H9 (cell line): ENCODE measurements at regions not wholly inside any gene's neighbourhood (a gene's known extent, or its start where the extent isn't known, plus 50 kb on each side); places are given as distances from the start of the nearest gene placed in this dataset.

Source experiments
- DNase-seq: peaks from one replicate; pipeline ENCODE4 v3.0.0-alpha.2; 2017
- H2AFZ ChIP-seq: one replicate; pipeline ENCODE4 v1.6.1; 2013; ENCODE audit warnings: mild to moderate bottlenecking, low read length, control low read depth, moderate library complexity
- H2AK5ac ChIP-seq: 2 replicates; pipeline ENCODE4 v1.6.1; 2013; ENCODE audit warnings: low read length, control low read depth, mixed read lengths; ENCODE audit not compliant: insufficient read length
- H2BK120ac ChIP-seq: one replicate; pipeline ENCODE4 v1.6.1; 2013; ENCODE audit warnings: low read depth, mild to moderate bottlenecking, low read length, control low read depth, inconsistent platforms; ENCODE audit not compliant: poor library complexity, severe bottlenecking
- H2BK12ac ChIP-seq: 2 replicates; pipeline ENCODE4 v1.6.1; 2013; ENCODE audit warnings: low read length, control low read depth, mixed read lengths, low read depth; ENCODE audit not compliant: insufficient read length
- H2BK15ac ChIP-seq: 2 replicates; pipeline ENCODE4 v1.6.1; 2013; ENCODE audit warnings: low read depth, low read length, control low read depth
- H2BK20ac ChIP-seq: one replicate; pipeline ENCODE4 v1.6.1; 2013; ENCODE audit warnings: low read depth, mild to moderate bottlenecking, low read length, control low read depth, inconsistent platforms; ENCODE audit not compliant: poor library complexity, severe bottlenecking
- H2BK5ac ChIP-seq: 2 replicates; pipeline ENCODE4 v1.6.1; 2013; ENCODE audit warnings: low read length, control low read depth, mixed read lengths; ENCODE audit not compliant: insufficient read length
- H3K14ac ChIP-seq: 2 replicates; pipeline ENCODE4 v1.6.1; 2013; ENCODE audit warnings: low read length, control low read depth; ENCODE audit not compliant: insufficient read depth
- H3K18ac ChIP-seq: 2 replicates; pipeline ENCODE4 v1.6.1; 2013; ENCODE audit warnings: low read depth, mild to moderate bottlenecking, mixed read lengths, low read length, control low read depth; ENCODE audit not compliant: insufficient read length
- H3K23ac ChIP-seq: 2 replicates; pipeline ENCODE4 v1.6.1; 2013; ENCODE audit warnings: low read length, control low read depth, mixed read lengths, low read depth; ENCODE audit not compliant: insufficient read length
- H3K23me2 ChIP-seq: 2 replicates; pipeline ENCODE4 v1.6.1; 2013; ENCODE audit warnings: low read depth, mild to moderate bottlenecking, mixed read lengths, low read length, control low read depth; ENCODE audit not compliant: insufficient read length, poor library complexity, severe bottlenecking
- H3K27ac ChIP-seq: 2 replicates; pipeline ENCODE4 v1.5.1; 2013; ENCODE audit warnings: low read length, control low read depth, mixed read lengths, low read depth; ENCODE audit not compliant: insufficient read length
- H3K27me3 ChIP-seq: 2 replicates; pipeline ENCODE4 v1.6.1; 2013; ENCODE audit warnings: low read length, control low read depth, inconsistent platforms; ENCODE audit not compliant: insufficient read depth
- H3K4ac ChIP-seq: 2 replicates; pipeline ENCODE4 v1.6.1; 2013; ENCODE audit warnings: low read depth, mild to moderate bottlenecking, control low read depth, inconsistent platforms, low read length, moderate library complexity
- H3K4me1 ChIP-seq: 2 replicates; pipeline ENCODE4 v1.6.1; 2013; ENCODE audit warnings: low read length, control low read depth, inconsistent platforms; ENCODE audit not compliant: insufficient read depth
- H3K4me2 ChIP-seq: 2 replicates; pipeline ENCODE4 v1.6.1; 2013; ENCODE audit warnings: low read length, control low read depth, mixed read lengths; ENCODE audit not compliant: insufficient read length, insufficient read depth
- H3K56ac ChIP-seq: 2 replicates; pipeline ENCODE4 v1.6.1; 2013; ENCODE audit warnings: low read depth, mild to moderate bottlenecking, mixed read lengths, low read length, control low read depth; ENCODE audit not compliant: insufficient read length
- H3K79me1 ChIP-seq: 2 replicates; pipeline ENCODE4 v1.6.1; 2013; ENCODE audit warnings: low read depth, mild to moderate bottlenecking, moderate library complexity, low read length, control low read depth, inconsistent platforms; ENCODE audit not compliant: insufficient read depth, poor library complexity, severe bottlenecking
- H3K79me2 ChIP-seq: 2 replicates; pipeline ENCODE4 v1.6.1; 2013; ENCODE audit warnings: low read length, control low read depth, inconsistent platforms; ENCODE audit not compliant: insufficient read depth
- H3K9ac ChIP-seq: 2 replicates; pipeline ENCODE4 v1.6.1; 2013; ENCODE audit warnings: low read length, control low read depth, mixed read lengths; ENCODE audit not compliant: insufficient read length; ENCODE audit errors: extremely low read depth
- H3K9me3 ChIP-seq: one replicate; pipeline ENCODE4 v1.6.1; 2013; ENCODE audit warnings: low read depth, low read length, inconsistent platforms; ENCODE audit not compliant: control insufficient read depth
- H3T11ph ChIP-seq: one replicate; pipeline ENCODE4 v1.6.1; 2013; ENCODE audit warnings: mild to moderate bottlenecking, low read length, control low read depth, inconsistent platforms
- H4K20me1 ChIP-seq: one replicate; pipeline ENCODE4 v1.6.1; 2013; ENCODE audit not compliant: control insufficient read depth, insufficient read length, insufficient read depth
- H4K5ac ChIP-seq: 2 replicates; pipeline ENCODE4 v1.6.1; 2013; ENCODE audit warnings: low read depth, mild to moderate bottlenecking, mixed read lengths, low read length, control low read depth; ENCODE audit not compliant: insufficient read length
- H4K8ac ChIP-seq: replicated peaks from 2 replicates; pipeline ENCODE4 v1.6.1; 2013; ENCODE audit warnings: low read length, control low read depth, mixed read lengths, low read depth; ENCODE audit not compliant: insufficient read length
- H4K91ac ChIP-seq: 2 replicates; pipeline ENCODE4 v1.6.1; 2013; ENCODE audit warnings: low read depth, mild to moderate bottlenecking, moderate library complexity, mixed read lengths, low read length, control low read depth; ENCODE audit not compliant: insufficient read length
- H3K27ac Mint-ChIP-seq, 3 experiments: 2 replicates in 2 of 3; 3 replicates in 1 of 3; pipeline ENCODE4 v1.8.0; 2020 to 2021; ENCODE audit warnings: mixed read lengths in 3 of 3, mild to moderate bottlenecking in 1 of 3, moderate library complexity in 1 of 3
- H3K27me3 Mint-ChIP-seq: 2 replicates; pipeline ENCODE4 v1.8.0; 2021; ENCODE audit warnings: low read depth, mild to moderate bottlenecking, moderate library complexity, mixed read lengths
- H3K36me3 Mint-ChIP-seq, 3 experiments: 2 replicates in 2 of 3; 3 replicates in 1 of 3; pipeline ENCODE4 v1.8.0; 2020 to 2021; ENCODE audit warnings: low read depth in 3 of 3, mixed read lengths in 3 of 3; ENCODE audit not compliant: insufficient read depth in 1 of 3
- H3K4me1 Mint-ChIP-seq, 2 experiments: 2 replicates each; pipeline ENCODE4 v1.8.0; 2020; ENCODE audit warnings: mixed read lengths in 2 of 2
- H3K4me3 Mint-ChIP-seq, 2 experiments: 2 replicates in 1 of 2; 3 replicates in 1 of 2; pipeline ENCODE4 v1.8.0; 2020 to 2021; ENCODE audit warnings: mild to moderate bottlenecking in 2 of 2, mixed read lengths in 2 of 2, moderate library complexity in 1 of 2
- H3K9me3 Mint-ChIP-seq, 2 experiments: 2 replicates in 1 of 2; 3 replicates in 1 of 2; pipeline ENCODE4 v1.8.0; 2020; ENCODE audit warnings: mild to moderate bottlenecking in 2 of 2, mixed read lengths in 2 of 2, moderate library complexity in 1 of 2
- CTCF ChIP-seq: fragments of 200-600 bp; sonication (generic); conservative IDR thresholded peaks from 3 replicates; pipeline ENCODE4 v1.8.0; 2021; ENCODE audit warnings: antibody characterized with exemption, mild to moderate bottlenecking
- WGBS: extraction: QIAGEN DNeasy Blood & Tissue Kit; methylation state at CpG from one replicate; pipeline ENCODE4 v1.1.7; 2013; ENCODE audit warnings: missing lambda C conversion rate, low lambda C conversion rate, mixed read lengths; ENCODE audit not compliant: insufficient read length; ENCODE audit errors: extremely low coverage; 5-methylcytosine and 5-hydroxymethylcytosine counted together

- H3K4me3 Mint-ChIP-seq = no peak overlapping the region
- H2AFZ ChIP-seq = peak overlapping the region; percentile 41
These were observed 339.5 kb downstream of the AEBP2 start for GRCh38 chr12:19778797-19779196.

More at GRCh38 chr12:19778797-19779196, 339.5 kb downstream of the AEBP2 start:
- Mint-ChIP-seq H3K36me3 (no peaks in the 10 kb centered on the region), H3K27me3 (no peaks in the 10 kb centered on the region), H3K4me1 (peaks cover 23 to 36% of the 10 kb centered on the region in 2 experiments), H3K9me3 (no peaks in the 10 kb centered on the region), H3K27ac (0 out of 7 replicates have a peak overlapping the region, but pooled peaks of 1 of the 3 experiments have one; percentile 9)
- Histone ChIP-seq H3K27ac (no peak overlapping the region), H3K4me1 (peaks cover 6% of the 10 kb centered on the region), H3K79me1 (no peaks in the 10 kb centered on the region), H3K4me2 (no peak overlapping the region), H3K18ac (no peak overlapping the region), H3K23me2 (no peaks in the 10 kb centered on the region), H4K5ac (no peak overlapping the region), H2BK5ac (no peak overlapping the region), H2AK5ac (no peak overlapping the region), H4K8ac (no peak overlapping the region), H4K91ac (no peak overlapping the region), H4K20me1 (peaks cover 3% of the 10 kb centered on the region), H3K4ac (no peak overlapping the region), H3K9me3 (no peaks in the 10 kb centered on the region), H3K9ac (no peak overlapping the region), H3K14ac (no peak overlapping the region), H2BK120ac (no peak overlapping the region), H3K23ac (no peak overlapping the region), H3K79me2 (no peaks in the 10 kb centered on the region), H3K27me3 (no peaks in the 10 kb centered on the region; the same call in 1 of the 2 replicates), H2BK15ac (no peak overlapping the region), H3K56ac (no peak overlapping the region), H2BK12ac (no peak overlapping the region), H3T11ph (no peak overlapping the region), H2BK20ac (no peak overlapping the region)
- WGBS = no CpG with 5 or more reads among the region's 2 CpGs
- no peak; the same call in 2 of the 3 replicates for TF ChIP-seq CTCF
- DNase-seq = no peak
